Thymus (tissue), 11 donors: ENCODE measurements at regions not wholly inside any gene's neighbourhood (a gene's known extent, or its start where the extent isn't known, plus 50 kb on each side); places are given as distances from the start of the nearest gene placed in this dataset.
A peak's percentile ranks its signal among the peaks of the same experiment; 100 is the strongest.
"Not testable (repeated sequence)": the region's sequence is repeated elsewhere in the genome, so short reads cannot be mapped to it uniquely, and the experiment has no call there.

Experiments used
- DNase-seq, 9 donors: peaks; one replicate each; pipeline ENCODE4 v3.0.0-alpha.2; 2013; ENCODE audit warnings: low spot score in 9 of 9, low read depth in 6 of 9, missing footprints in 1 of 9
- H3K27ac ChIP-seq, 2 donors: one replicate each; pipeline ENCODE4 v1.5.1; 2013; ENCODE audit warnings: control low read depth in 1 of 2, low read depth in 1 of 2, low read length in 1 of 2, mild to moderate bottlenecking in 1 of 2, moderate library complexity in 1 of 2
- H3K27me3 ChIP-seq, 2 donors: one replicate each; pipeline ENCODE4 v1.5.1; 2013; ENCODE audit warnings: low read length in 1 of 2; ENCODE audit not compliant: control insufficient read depth in 2 of 2, insufficient read depth in 1 of 2
- H3K36me3 ChIP-seq, 2 donors: one replicate each; pipeline ENCODE4 v1.5.1; 2013; ENCODE audit warnings: low read length in 1 of 2, mild to moderate bottlenecking in 1 of 2, moderate library complexity in 1 of 2; ENCODE audit not compliant: control insufficient read depth in 2 of 2, insufficient read depth in 2 of 2
- H3K4me1 ChIP-seq, 2 donors: one replicate each; pipeline ENCODE4 v1.5.1; 2013; ENCODE audit warnings: low read length in 2 of 2; ENCODE audit not compliant: control insufficient read depth in 2 of 2, insufficient read depth in 2 of 2
- H3K4me3 ChIP-seq, 2 donors: one replicate each; pipeline ENCODE4 v1.5.1; 2013; ENCODE audit warnings: low read length in 2 of 2, control low read depth in 1 of 2, mild to moderate bottlenecking in 1 of 2
- H3K9me3 ChIP-seq, 2 donors: one replicate each; pipeline ENCODE4 v1.5.1; 2013; ENCODE audit warnings: low read length in 1 of 2, mild to moderate bottlenecking in 1 of 2; ENCODE audit not compliant: control insufficient read depth in 2 of 2, insufficient read depth in 1 of 2
- WGBS: extraction: QIAGEN DNeasy Blood & Tissue Kit; methylation state at CpG from one replicate; pipeline ENCODE4 v1.1.7; 2013; 5-methylcytosine and 5-hydroxymethylcytosine counted together
- donor health status: healthy.

DNA sequence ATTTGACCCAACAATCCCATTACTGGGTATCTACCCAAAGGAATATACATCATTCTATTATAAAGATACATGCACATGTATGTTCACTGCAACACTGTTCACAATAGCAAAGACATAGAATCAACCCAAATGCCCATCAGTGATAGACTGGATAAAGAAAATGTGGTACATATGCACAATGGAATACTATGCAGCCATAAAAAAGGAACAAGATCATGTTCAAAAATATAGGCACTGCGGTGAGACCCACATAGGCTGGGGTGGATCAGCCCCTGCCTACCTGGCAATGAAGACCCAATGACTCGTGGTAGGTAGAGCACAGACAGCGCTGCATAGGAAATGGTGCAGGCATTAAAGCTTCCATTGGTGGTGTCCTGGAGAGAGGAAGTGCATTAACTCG, 88.6 kb upstream of the NFIL3 start:
- H3K9me3 ChIP-seq, H3K36me3 ChIP-seq, DNase-seq, H3K27me3 ChIP-seq, H3K27ac ChIP-seq, H3K4me1 ChIP-seq, H3K4me3 ChIP-seq: not testable (repeated sequence)
- WGBS: 92% methylated on average over 4 of the region's 4 CpGs

DNA sequence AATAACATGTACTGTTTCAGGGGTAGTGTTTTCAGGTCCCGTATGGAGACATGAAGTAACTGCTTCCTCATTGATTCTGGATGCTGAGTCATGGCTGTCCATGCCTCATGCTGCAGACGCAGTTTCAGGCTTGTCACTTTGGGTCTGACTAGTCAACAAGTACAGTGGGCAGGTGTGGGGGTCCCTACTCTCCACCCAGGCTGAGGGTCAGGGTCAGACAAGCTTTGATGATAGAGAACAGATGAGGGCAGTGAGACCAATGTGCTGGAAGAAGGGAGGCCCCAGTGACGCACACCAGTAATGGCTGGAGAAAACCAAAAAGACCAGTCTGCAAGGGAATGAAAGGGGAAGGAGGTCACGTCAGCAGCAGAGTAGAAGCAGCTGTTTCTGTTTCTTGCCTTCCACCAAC, 80.0 kb upstream of the NFIL3 start:
- Histone ChIP-seq H3K27ac (no peak overlapping the region), H3K4me1 (no peaks in the 10 kb centered on the region), H3K27me3 (no peaks in the 10 kb centered on the region), H3K36me3 (no peaks in the 10 kb centered on the region), H3K4me3 (no peak overlapping the region), H3K9me3 (no peaks in the 10 kb centered on the region)
- 52% methylated on average over 4 of the region's 4 CpGs for WGBS
- peak in 1 of 9 donors; percentile 13 for DNase-seq

DNA sequence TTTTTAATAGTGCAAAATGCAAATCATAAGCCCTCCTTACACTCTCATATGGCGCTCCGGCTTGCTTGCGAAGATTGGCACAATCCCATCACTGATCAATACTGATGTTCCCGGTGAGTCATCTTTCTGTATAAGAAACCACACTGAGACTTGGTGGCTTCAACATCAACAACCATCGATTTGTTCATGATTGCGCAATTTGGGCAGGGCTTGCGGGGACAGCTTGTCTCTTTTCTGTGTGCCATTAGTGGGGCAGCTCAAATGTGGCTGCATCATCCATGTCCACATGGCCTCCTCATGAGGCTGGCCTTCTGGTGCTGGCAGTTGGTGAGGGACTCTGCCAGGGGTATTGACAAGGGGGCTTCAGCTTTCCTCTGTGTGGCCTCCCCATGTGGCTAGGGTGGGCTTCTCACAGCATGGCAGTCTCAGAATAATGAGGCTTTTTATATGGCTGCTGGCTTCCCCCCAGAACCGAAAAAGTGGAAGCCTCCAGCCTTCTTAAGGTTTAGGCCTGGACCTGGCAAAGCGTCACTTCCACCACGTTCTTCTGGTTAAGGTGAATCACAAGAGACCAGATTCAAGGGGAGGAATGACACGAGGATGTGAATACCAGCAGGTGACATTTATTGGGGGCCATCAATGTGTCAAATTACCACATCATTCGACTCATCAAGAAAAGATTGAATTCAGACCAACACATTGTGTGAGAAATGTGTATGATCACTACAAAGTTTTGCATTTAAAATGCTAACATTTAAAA, 79.5 kb upstream of the NFIL3 start:
- no peaks in the 10 kb centered on the region for H3K4me1 ChIP-seq
- H3K4me3 ChIP-seq: no peak overlapping the region
- H3K27ac ChIP-seq: no peak overlapping the region
- no peaks in the 10 kb centered on the region for H3K36me3 ChIP-seq
- no peak for DNase-seq
- H3K9me3 ChIP-seq: no peaks in the 10 kb centered on the region
- H3K27me3 ChIP-seq: no peaks in the 10 kb centered on the region
- WGBS: 95% methylated on average over 12 of the region's 12 CpGs

DNA sequence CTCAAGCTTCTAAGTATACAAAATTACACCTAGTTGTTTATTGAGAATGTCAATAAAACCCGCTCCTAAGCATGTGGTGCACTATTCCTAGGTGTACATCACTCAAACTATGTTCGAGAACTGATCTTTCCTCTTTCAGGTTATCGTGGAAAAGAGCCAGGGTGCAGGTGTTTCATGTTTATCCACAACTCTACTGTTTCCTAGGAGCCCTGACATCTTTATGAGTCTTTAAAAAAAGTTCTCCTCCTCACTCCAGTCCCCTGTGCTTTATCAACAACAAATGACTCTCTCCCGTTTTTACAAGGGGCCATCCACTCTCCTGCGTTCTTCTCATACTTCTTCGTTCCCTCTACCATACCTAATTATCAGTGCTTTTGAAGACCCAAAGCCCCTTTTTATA, 78.8 kb upstream of the NFIL3 start:
- H3K27me3 ChIP-seq: no peaks in the 10 kb centered on the region
- 89% methylated on average over 6 of the region's 6 CpGs for WGBS
- no peak overlapping the region for H3K27ac ChIP-seq
- H3K4me3 ChIP-seq: no peak overlapping the region
- no peaks in the 10 kb centered on the region for H3K36me3 ChIP-seq
- no peaks in the 10 kb centered on the region for H3K9me3 ChIP-seq
- no peak for DNase-seq
- no peaks in the 10 kb centered on the region for H3K4me1 ChIP-seq

DNA sequence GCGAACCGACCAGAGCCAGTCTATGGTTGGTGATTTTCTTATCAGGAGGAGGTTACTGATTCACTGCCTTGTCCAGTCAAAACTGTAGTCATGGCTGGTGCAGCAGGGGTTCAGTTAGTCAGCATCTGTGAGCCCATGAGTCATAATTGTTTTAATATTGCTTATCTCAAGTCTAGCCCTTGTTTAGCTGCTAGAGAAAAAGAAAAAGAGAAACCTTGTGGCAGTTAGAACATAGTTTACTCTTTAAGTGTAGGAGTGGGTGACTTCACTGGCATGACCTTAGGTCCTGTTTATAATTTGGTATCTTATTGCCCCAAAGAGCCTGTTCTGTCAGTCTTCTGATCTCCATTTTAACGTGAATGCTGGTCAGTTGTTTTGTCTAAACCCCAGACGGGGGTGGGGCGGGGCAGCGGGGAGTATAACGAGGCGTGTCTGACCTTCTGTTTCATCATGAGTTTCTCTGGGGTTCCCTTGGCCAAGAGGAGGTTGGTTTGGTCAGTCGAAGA, 76.9 kb upstream of the NFIL3 start:
- Histone ChIP-seq H3K4me1 (no peaks in the 10 kb centered on the region), H3K27ac (no peak overlapping the region), H3K27me3 (no peaks in the 10 kb centered on the region), H3K9me3 (no peaks in the 10 kb centered on the region), H3K4me3 (no peak overlapping the region), H3K36me3 (no peaks in the 10 kb centered on the region)
- WGBS: 94% methylated on average over 9 of the region's 9 CpGs
- DNase-seq: no peak

DNA sequence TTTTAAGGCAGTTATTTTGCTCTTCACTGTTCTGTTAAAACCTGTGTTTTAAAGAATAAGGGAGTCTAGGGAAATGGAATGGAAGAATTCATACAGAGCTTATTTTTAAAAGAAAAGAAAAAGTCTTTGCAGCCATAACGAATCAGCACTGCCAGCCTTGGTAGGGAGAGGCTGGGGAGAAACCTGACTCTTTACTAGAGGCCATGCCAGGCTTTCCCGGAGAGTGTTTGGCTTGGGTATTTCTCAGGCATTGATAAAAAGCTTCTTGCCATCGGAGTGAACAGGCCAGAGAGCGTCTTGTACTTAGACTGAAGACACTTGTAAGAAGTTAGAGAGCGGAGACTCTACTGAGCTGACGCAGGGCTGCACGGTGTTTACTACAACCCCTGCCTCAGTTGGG, 72.7 kb upstream of the NFIL3 start:
- no peak for DNase-seq
- H3K36me3 ChIP-seq: no peaks in the 10 kb centered on the region
- H3K27ac ChIP-seq: no peak overlapping the region
- H3K4me1 ChIP-seq: no peaks in the 10 kb centered on the region
- no peak overlapping the region for H3K4me3 ChIP-seq
- WGBS: 93% methylated on average over 7 of the region's 7 CpGs
- H3K9me3 ChIP-seq: no peaks in the 10 kb centered on the region
- H3K27me3 ChIP-seq: no peaks in the 10 kb centered on the region

DNA sequence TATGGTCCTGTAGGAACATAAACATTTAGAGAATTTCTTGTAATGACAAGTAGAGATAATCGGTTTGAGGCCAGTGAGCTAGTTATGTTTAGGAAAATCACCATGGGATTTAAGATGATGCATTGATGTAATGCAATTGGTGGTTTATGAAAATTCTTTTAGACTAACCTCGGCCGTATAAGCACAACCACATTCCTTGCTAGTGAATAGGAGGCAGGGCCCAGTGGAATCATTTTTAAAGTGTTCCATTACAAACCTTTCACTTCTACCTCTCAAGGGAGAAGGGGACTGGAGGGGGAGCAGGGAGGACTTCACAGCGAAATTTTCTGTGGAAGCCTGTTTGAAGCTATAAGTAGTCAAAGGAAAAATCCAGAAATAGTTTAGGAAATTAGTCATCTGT, 71.8 kb upstream of the NFIL3 start:
- DNase-seq: no peak
- H3K27ac ChIP-seq: no peak overlapping the region
- no peak overlapping the region for H3K4me3 ChIP-seq
- no peaks in the 10 kb centered on the region for H3K36me3 ChIP-seq
- no peaks in the 10 kb centered on the region for H3K27me3 ChIP-seq
- no peaks in the 10 kb centered on the region for H3K4me1 ChIP-seq
- H3K9me3 ChIP-seq: no peaks in the 10 kb centered on the region
- 95% methylated on average over 4 of the region's 4 CpGs for WGBS

DNA sequence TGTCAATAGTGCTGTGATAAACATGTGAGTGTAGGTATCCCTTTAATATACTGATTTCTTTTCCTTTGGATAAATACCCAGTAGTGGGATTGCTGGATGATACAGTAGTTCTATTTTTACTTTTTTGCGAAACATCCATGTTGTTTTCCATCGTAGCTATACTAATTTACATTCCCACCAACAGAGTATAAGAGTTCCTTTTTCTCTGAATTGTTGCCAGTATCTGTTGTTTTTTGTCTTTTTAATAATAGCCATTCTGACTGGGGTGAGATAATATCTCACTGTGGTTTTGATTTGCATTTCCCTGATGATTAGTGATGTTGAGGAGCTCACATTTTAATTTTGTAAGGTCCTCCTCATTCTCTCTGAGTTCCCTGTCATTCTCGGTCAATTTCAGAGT, 71.1 kb upstream of the NFIL3 start:
- Histone ChIP-seq H3K9me3 (no peaks in the 10 kb centered on the region), H3K4me1 (no peaks in the 10 kb centered on the region), H3K27me3 (no peaks in the 10 kb centered on the region), H3K36me3 (no peaks in the 10 kb centered on the region), H3K27ac (no peak overlapping the region), H3K4me3 (no peak overlapping the region)
- 94% methylated on average over 3 of the region's 3 CpGs for WGBS
- no peak for DNase-seq

DNA sequence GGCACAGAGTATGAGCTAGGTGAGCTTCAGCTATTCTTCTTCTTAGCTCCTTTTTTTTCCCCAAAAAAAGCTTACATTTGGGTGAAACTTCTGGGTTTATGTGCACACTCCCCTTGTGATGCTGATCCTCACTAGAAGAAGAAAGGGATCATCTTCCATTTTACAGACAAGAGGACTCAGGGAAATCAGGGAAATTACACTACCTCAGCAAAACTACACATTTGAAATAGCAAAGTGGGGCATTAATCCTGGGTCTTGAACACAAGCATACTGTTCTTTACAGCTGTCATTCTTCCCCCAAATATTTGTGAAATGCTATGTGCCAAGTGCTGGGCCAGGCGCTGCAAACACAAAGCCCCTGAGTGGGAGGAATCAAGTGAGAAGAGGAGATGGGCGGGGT, 68.6 kb upstream of the NFIL3 start:
- no peak for DNase-seq
- H3K9me3 ChIP-seq: no peaks in the 10 kb centered on the region
- no peaks in the 10 kb centered on the region for H3K4me1 ChIP-seq
- 96% methylated on average over 2 of the region's 2 CpGs for WGBS
- H3K4me3 ChIP-seq: no peak overlapping the region
- H3K36me3 ChIP-seq: no peaks in the 10 kb centered on the region
- H3K27ac ChIP-seq: no peak overlapping the region
- no peaks in the 10 kb centered on the region for H3K27me3 ChIP-seq
